Neural cell (in vitro differentiated cells): ENCODE measurements at regions not wholly inside any gene's neighbourhood (a gene's known extent, or its start where the extent isn't known, plus 50 kb on each side); places are given as distances from the start of the nearest gene placed in this dataset.

Experiments
- H2AFZ ChIP-seq: fragments of 200-600, 300-800 bp; sonication (generic), shearing (Covaris generic); 2 replicates; pipeline ENCODE4 v1.6.0; 2014; ENCODE audit warnings: low read depth, mild to moderate bottlenecking, antibody characterized with exemption, low read length, moderate library complexity
- H3F3A ChIP-seq: fragments of 200-600 bp; shearing (Covaris generic); 2 replicates; pipeline ENCODE4 v1.6.1; 2016; ENCODE audit warnings: mild to moderate bottlenecking, moderate library complexity, mixed read lengths, antibody characterized with exemption, low read length; ENCODE audit not compliant: insufficient read depth, poor library complexity, severe bottlenecking
- H3K27ac ChIP-seq: fragments of 200-600, 300-800 bp; sonication (generic), shearing (Covaris generic); 2 replicates; pipeline ENCODE4 v1.5.1; 2014; ENCODE audit warnings: mild to moderate bottlenecking, low read length, moderate library complexity
- H3K27me3 ChIP-seq: fragments of 300-800, 200-600 bp; sonication (generic), shearing (Covaris generic); 2 replicates; pipeline ENCODE4 v1.6.0; 2014; ENCODE audit warnings: mild to moderate bottlenecking, low read depth, low read length, moderate library complexity; ENCODE audit not compliant: insufficient read depth
- H3K36me3 ChIP-seq: fragments of 300-800, 200-600 bp; sonication (generic), shearing (Covaris generic); 2 replicates; pipeline ENCODE4 v1.5.1; 2014; ENCODE audit warnings: mild to moderate bottlenecking, antibody characterized with exemption, low read length, moderate library complexity; ENCODE audit not compliant: insufficient read depth
- H3K4me2 ChIP-seq: fragments of 300-800, 200-600 bp; sonication (generic), shearing (Covaris generic); 2 replicates; pipeline ENCODE4 v1.6.0; 2014; ENCODE audit warnings: mild to moderate bottlenecking, low read length
- H3K4me3 ChIP-seq: fragments of 300-800, 200-600 bp; sonication (generic), shearing (Covaris generic); 2 replicates; pipeline ENCODE4 v1.5.1; 2014; ENCODE audit warnings: mild to moderate bottlenecking, low read length, moderate library complexity
- H3K79me2 ChIP-seq: fragments of 200-600 bp; shearing (Covaris generic); replicated peaks from 2 replicates; pipeline ENCODE4 v1.6.0; 2014; ENCODE audit warnings: mild to moderate bottlenecking, low read length, moderate library complexity; ENCODE audit not compliant: insufficient read depth
- H3K9ac ChIP-seq: fragments of 300-800, 200-600 bp; sonication (generic), shearing (Covaris generic); 2 replicates; pipeline ENCODE4 v1.6.1; 2016; ENCODE audit warnings: mild to moderate bottlenecking, low read length, mixed read lengths
- H3K9me2 ChIP-seq: fragments of 200-600 bp; shearing (Covaris generic); 2 replicates; pipeline ENCODE4 v1.6.1; 2016; ENCODE audit warnings: mild to moderate bottlenecking, low read length, mixed read lengths; ENCODE audit not compliant: insufficient read depth
- H3K9me3 ChIP-seq: fragments of 200-600, 300-800 bp; sonication (generic), shearing (Covaris generic); 2 replicates; pipeline ENCODE4 v1.6.1; 2016; ENCODE audit warnings: mild to moderate bottlenecking, mixed run types, low read length, moderate library complexity, mixed read lengths
- H4K20me1 ChIP-seq: fragments of 200-600 bp; shearing (Covaris generic); 2 replicates; pipeline ENCODE4 v1.6.1; 2016; ENCODE audit warnings: mild to moderate bottlenecking, mixed run types; ENCODE audit not compliant: insufficient read depth
- CTCF ChIP-seq: fragments of 450-650 bp; IDR thresholded peaks from 2 replicates; pipeline ENCODE4 v1.5.1; 2014; ENCODE audit warnings: antibody characterized with exemption, mild to moderate bottlenecking, moderate library complexity; ENCODE audit not compliant: poor library complexity, severe bottlenecking
- EP300 ChIP-seq: fragments of 450-650 bp; conservative IDR thresholded peaks from 2 replicates; pipeline ENCODE4 v1.6.1; 2014; ENCODE audit warnings: antibody characterized with exemption, mild to moderate bottlenecking, moderate library complexity; ENCODE audit not compliant: poor library complexity, severe bottlenecking
- EZH2 ChIP-seq: fragments of 200-600, 300-800 bp; shearing (Covaris generic), sonication (generic); IDR thresholded peaks from 2 replicates; pipeline ENCODE4 v1.6.1; 2014; ENCODE audit warnings: antibody characterized with exemption, low read length, borderline replicate concordance, mild to moderate bottlenecking; ENCODE audit not compliant: insufficient read depth, poor library complexity, severe bottlenecking
- MXI1 ChIP-seq: fragments of 450-650 bp; conservative IDR thresholded peaks from 2 replicates; pipeline ENCODE4 v1.6.1; 2014; ENCODE audit warnings: antibody characterized with exemption, mild to moderate bottlenecking; ENCODE audit not compliant: poor library complexity, severe bottlenecking
- POLR2AphosphoS5 ChIP-seq: IDR thresholded peaks from 2 replicates; pipeline ENCODE4 v1.6.1; 2012
- RAD21 ChIP-seq: fragments of 450-650 bp; conservative IDR thresholded peaks from 2 replicates; pipeline ENCODE4 v1.6.1; 2014; ENCODE audit warnings: antibody characterized with exemption, mild to moderate bottlenecking, moderate library complexity
- REST ChIP-seq: IDR thresholded peaks from 2 replicates; pipeline ENCODE4 v1.6.1; 2012; ENCODE audit warnings: borderline replicate concordance
- SMC3 ChIP-seq: fragments of 450-650 bp; conservative IDR thresholded peaks from 2 replicates; pipeline ENCODE4 v1.6.1; 2014; ENCODE audit warnings: antibody characterized with exemption, mild to moderate bottlenecking, moderate library complexity; ENCODE audit not compliant: poor library complexity
- TAF1 ChIP-seq: IDR thresholded peaks from 2 replicates; pipeline ENCODE4 v1.6.1; 2012; ENCODE audit warnings: low read depth

- no peak overlapping the region for H3K9ac ChIP-seq
- H3K9me2 ChIP-seq, result no peaks in the 10 kb centered on the region
- H3K36me3 ChIP-seq, result no peaks in the 10 kb centered on the region
- no peaks in the 10 kb centered on the region for H3K9me3 ChIP-seq
- H3K27me3 ChIP-seq, result no peaks in the 10 kb centered on the region
- no peaks in the 10 kb centered on the region for H3K79me2 ChIP-seq
- no peak overlapping the region for H3K27ac ChIP-seq
- H3K4me3 ChIP-seq, result no peak overlapping the region
- no peak for TF ChIP-seq EP300
- TF ChIP-seq MXI1, result no peak
- no peak for TF ChIP-seq RAD21
- no peak for TF ChIP-seq REST
- TF ChIP-seq SMC3, result no peak
- TF ChIP-seq POLR2AphosphoS5, result no peak
- TF ChIP-seq CTCF, result no peak
- TF ChIP-seq EZH2, result no peak
- TF ChIP-seq TAF1, result no peak
- no peaks in the 10 kb centered on the region for H4K20me1 ChIP-seq
- no peak overlapping the region for H3K4me2 ChIP-seq
- no peaks in the 10 kb centered on the region for H3F3A ChIP-seq
- H2AFZ ChIP-seq, result no peak overlapping the region
These were observed 128.4 kb upstream of the FAT1 start for GRCh38 chr4:186852073-186852420.

- no peaks in the 10 kb centered on the region for H3K9me3 ChIP-seq
- H3K79me2 ChIP-seq, result no peaks in the 10 kb centered on the region
- no peak overlapping the region for H3K9ac ChIP-seq
- H3K9me2 ChIP-seq, result no peaks in the 10 kb centered on the region
- no peak overlapping the region for H3K4me2 ChIP-seq
- H3K4me3 ChIP-seq, result no peak overlapping the region
- no peaks in the 10 kb centered on the region for H3F3A ChIP-seq
- no peaks in the 10 kb centered on the region for H4K20me1 ChIP-seq
- no peaks in the 10 kb centered on the region for H3K27me3 ChIP-seq
- no peak for TF ChIP-seq POLR2AphosphoS5
- H3K36me3 ChIP-seq, result no peaks in the 10 kb centered on the region
- H2AFZ ChIP-seq, result no peak overlapping the region
- H3K27ac ChIP-seq, result no peak overlapping the region
These were observed 129.3 kb upstream of the FAT1 start for GRCh38 chr4:186852964-186853391.

GRCh38 chr4:186854256-186854655, 130.6 kb upstream of the FAT1 start:
- TF ChIP-seq SMC3, result no peak
- TF ChIP-seq TAF1, result no peak
- no peak for TF ChIP-seq CTCF
- no peak for TF ChIP-seq MXI1
- TF ChIP-seq RAD21, result no peak
- no peak for TF ChIP-seq EP300
- no peak for TF ChIP-seq REST
- TF ChIP-seq POLR2AphosphoS5, result no peak
- TF ChIP-seq EZH2, result no peak
- H3K27ac ChIP-seq, result no peak overlapping the region
- H3K9ac ChIP-seq, result no peak overlapping the region
- H3K9me2 ChIP-seq, result no peaks in the 10 kb centered on the region
- H3K9me3 ChIP-seq, result no peaks in the 10 kb centered on the region
- H3F3A ChIP-seq, result no peaks in the 10 kb centered on the region
- H3K79me2 ChIP-seq, result no peaks in the 10 kb centered on the region
- H3K27me3 ChIP-seq, result no peaks in the 10 kb centered on the region
- no peak overlapping the region for H3K4me3 ChIP-seq
- H2AFZ ChIP-seq, result no peak overlapping the region
- no peaks in the 10 kb centered on the region for H4K20me1 ChIP-seq
- H3K36me3 ChIP-seq, result no peaks in the 10 kb centered on the region
- no peak overlapping the region for H3K4me2 ChIP-seq
